Epithelial cell of esophagus (primary cell): ENCODE measurements at regions not wholly inside any gene's neighbourhood (a gene's known extent, or its start where the extent isn't known, plus 50 kb on each side); places are given as distances from the start of the nearest gene placed in this dataset.
"Not testable (repeated sequence)": the region's sequence is repeated elsewhere in the genome, so short reads cannot be mapped to it uniquely, and the experiment has no call there.

ENCODE experiments used
- DNase-seq: peaks from one replicate; pipeline ENCODE4 v3.0.0; 2010; ENCODE audit warnings: low read depth
- H3K4me3 ChIP-seq: 2 replicates; pipeline ENCODE4 v1.5.1; 2011; ENCODE audit warnings: mild to moderate bottlenecking, low read length, control low read depth
- CTCF ChIP-seq: IDR thresholded peaks from 2 replicates; pipeline ENCODE4 v1.5.1; 2011; ENCODE audit warnings: low read depth, mild to moderate bottlenecking, low read length, control low read depth, inconsistent platforms; ENCODE audit not compliant: insufficient read depth; ENCODE audit errors: missing control alignments

GRCh38 chr6:100057941-100058340 is 63.9 kb upstream of the MCHR2 start:
- DNase-seq, result peak; percentile 11
- TF ChIP-seq CTCF, result no peak
- no peak overlapping the region for H3K4me3 ChIP-seq

GRCh38 chr6:100050550-100050949 is 56.5 kb upstream of the MCHR2 start:
- DNase-seq, result no peak

GRCh38 chr6:100043961-100044360 is 49.9 kb upstream of the MCHR2 start:
- not testable (repeated sequence) for H3K4me3 ChIP-seq, DNase-seq

More at GRCh38 chr6:100050550-100050949, 56.5 kb upstream of the MCHR2 start:
- no peak overlapping the region for H3K4me3 ChIP-seq
- no peak for TF ChIP-seq CTCF
